ENCODE measurements at regions not wholly inside any gene's neighbourhood (a gene's known extent, or its start where the extent isn't known, plus 50 kb on each side); places are given as distances from the start of the nearest gene placed in this dataset.
"Not testable (repeated sequence)": the region's sequence is repeated elsewhere in the genome, so short reads cannot be mapped to it uniquely, and the experiment has no call there.

DNA sequence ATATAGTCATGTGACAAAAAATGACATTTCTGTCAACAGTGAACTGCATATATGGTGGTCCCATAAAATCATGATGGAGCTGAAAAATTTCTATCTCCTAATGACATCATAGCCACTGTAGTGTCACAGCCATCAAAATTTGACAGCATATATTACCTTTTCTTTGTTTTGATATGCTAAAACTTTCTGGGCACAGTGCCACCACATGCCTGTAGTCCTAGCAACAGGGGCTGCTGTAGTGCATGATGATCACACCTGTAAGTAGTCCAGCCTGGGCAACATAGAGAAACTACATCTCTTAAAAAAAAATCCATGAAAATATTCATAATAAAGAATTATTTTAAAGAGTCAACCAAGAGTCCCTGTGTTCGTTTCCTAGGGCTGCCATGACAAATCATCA, 155.5 kb upstream of the SERTAD2 start:
- Histone ChIP-seq H3K4me1 (ENCODE audit: insufficient read depth, low read length) (peaks cover 11% of the 10 kb centered on the region), H3K79me2 (ENCODE audit: low read length) (no peaks in the 10 kb centered on the region), H4K20me1 (ENCODE audit: low read length) (no peaks in the 10 kb centered on the region), H3K36me3 (ENCODE audit: low read depth, low read length) (no peaks in the 10 kb centered on the region), H3K9me2 (replicated peaks; ENCODE audit: low read length) (no peaks in the 10 kb centered on the region), H3K4me2 (ENCODE audit: low read length) (no peak overlapping the region), H3F3A (ENCODE audit: low read length, unreplicated experiment) (no peaks in the 10 kb centered on the region), H3K4me3 (ENCODE audit: low read length) (no peak overlapping the region), H3K27ac (ENCODE audit: low read length) (no peak overlapping the region), H3K27me3 (ENCODE audit: low read length) (no peaks in the 10 kb centered on the region), H3K9ac (ENCODE audit: low read length) (no peak overlapping the region), H3K9me3 (ENCODE audit: low read length) (no peaks in the 10 kb centered on the region), H2AFZ (ENCODE audit: low read length) (no peak overlapping the region)
- DNase-seq (no peak), ATAC-seq (no peak)
- TF ChIP-seq, protein P1, sequence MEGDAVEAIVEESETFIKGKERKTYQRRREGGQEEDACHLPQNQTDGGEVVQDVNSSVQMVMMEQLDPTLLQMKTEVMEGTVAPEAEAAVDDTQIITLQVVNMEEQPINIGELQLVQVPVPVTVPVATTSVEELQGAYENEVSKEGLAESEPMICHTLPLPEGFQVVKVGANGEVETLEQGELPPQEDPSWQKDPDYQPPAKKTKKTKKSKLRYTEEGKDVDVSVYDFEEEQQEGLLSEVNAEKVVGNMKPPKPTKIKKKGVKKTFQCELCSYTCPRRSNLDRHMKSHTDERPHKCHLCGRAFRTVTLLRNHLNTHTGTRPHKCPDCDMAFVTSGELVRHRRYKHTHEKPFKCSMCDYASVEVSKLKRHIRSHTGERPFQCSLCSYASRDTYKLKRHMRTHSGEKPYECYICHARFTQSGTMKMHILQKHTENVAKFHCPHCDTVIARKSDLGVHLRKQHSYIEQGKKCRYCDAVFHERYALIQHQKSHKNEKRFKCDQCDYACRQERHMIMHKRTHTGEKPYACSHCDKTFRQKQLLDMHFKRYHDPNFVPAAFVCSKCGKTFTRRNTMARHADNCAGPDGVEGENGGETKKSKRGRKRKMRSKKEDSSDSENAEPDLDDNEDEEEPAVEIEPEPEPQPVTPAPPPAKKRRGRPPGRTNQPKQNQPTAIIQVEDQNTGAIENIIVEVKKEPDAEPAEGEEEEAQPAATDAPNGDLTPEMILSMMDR (conservative IDR thresholded peaks at IDR 0.05; ENCODE audit: low read depth, low read length), result no peak
- TF ChIP-seq EZH2phosphoT487 (IDR thresholded peaks at IDR 0.05; ENCODE audit: borderline replicate concordance, low read length), result no peak
- TF ChIP-seq EZH2 (IDR thresholded peaks at IDR 0.05; ENCODE audit: low read length, unreplicated experiment), result no peak
- POLR2A ChIA-PET (ENCODE audit: unreplicated experiment), result no interaction called here
- BruUV-seq (replicated peaks), result no TSS peak
- CTCF ChIA-PET, result no interaction called here
- intact Hi-C loops (cut with micrococcal nuclease), result no loop called here

- Histone ChIP-seq H4K20me1 (ENCODE audit: low read length) (no peaks in the 10 kb centered on the region), H3K36me3 (ENCODE audit: low read depth, low read length) (no peaks in the 10 kb centered on the region), H2AFZ (ENCODE audit: low read length) (no peak overlapping the region), H3F3A (ENCODE audit: low read length, unreplicated experiment) (no peaks in the 10 kb centered on the region), H3K4me3 (ENCODE audit: low read length) (no peak overlapping the region), H3K4me2 (ENCODE audit: low read length) (no peak overlapping the region), H3K79me2 (ENCODE audit: low read length) (no peaks in the 10 kb centered on the region), H3K9ac (ENCODE audit: low read length) (no peak overlapping the region), H3K9me3 (ENCODE audit: low read length) (no peaks in the 10 kb centered on the region), H3K4me1 (ENCODE audit: insufficient read depth, low read length) (peaks cover 8% of the 10 kb centered on the region), H3K27ac (ENCODE audit: low read length) (no peak overlapping the region), H3K27me3 (ENCODE audit: low read length) (no peaks in the 10 kb centered on the region), H3K9me2 (replicated peaks; ENCODE audit: low read length) (no peaks in the 10 kb centered on the region)
- no TSS peak for BruUV-seq (replicated peaks)
- intact Hi-C loops (cut with micrococcal nuclease), result no loop called here
- no peak for DNase-seq
- ATAC-seq, result no peak
- ChIA-PET CTCF (no interaction called here), POLR2A (ENCODE audit: unreplicated experiment) (no interaction called here)
- TF ChIP-seq, protein P1 (conservative IDR thresholded peaks at IDR 0.05; ENCODE audit: low read depth, low read length), result no peak
- TF ChIP-seq EZH2phosphoT487 (IDR thresholded peaks at IDR 0.05; ENCODE audit: borderline replicate concordance, low read length), result no peak
- TF ChIP-seq EZH2 (IDR thresholded peaks at IDR 0.05; ENCODE audit: low read length, unreplicated experiment), result no peak
Observed at GRCh38 chr2:64812285-64812684, 158.6 kb upstream of the SERTAD2 start.

DNA sequence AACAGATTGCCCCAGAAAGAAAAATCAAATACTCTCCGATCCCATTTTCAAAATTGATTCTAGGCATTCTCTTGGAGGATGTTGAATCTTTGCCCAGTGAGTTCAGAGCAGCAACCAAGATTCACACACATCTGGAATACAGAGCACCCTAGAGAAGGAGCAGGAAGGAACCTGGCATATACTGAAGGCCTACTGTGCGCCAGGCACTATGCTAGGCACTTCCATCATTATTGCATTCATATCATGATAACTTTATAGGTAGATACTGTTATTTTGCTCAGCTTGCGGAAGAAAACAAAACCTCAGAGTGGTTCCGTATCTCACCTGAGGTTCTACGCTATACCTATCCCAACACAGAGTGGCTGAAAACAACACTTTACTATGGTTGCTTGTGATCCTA, 160.3 kb upstream of the SERTAD2 start:
- H3K79me2 ChIP-seq (ENCODE audit: low read length), result no peaks in the 10 kb centered on the region
- H3K27me3 ChIP-seq (ENCODE audit: low read length), result no peaks in the 10 kb centered on the region
- CTCF ChIA-PET, result no interaction called here
- no peak for DNase-seq
- no peak for TF ChIP-seq EZH2 (IDR thresholded peaks at IDR 0.05; ENCODE audit: low read length, unreplicated experiment)
- TF ChIP-seq, protein P1 (conservative IDR thresholded peaks at IDR 0.05; ENCODE audit: low read depth, low read length), result no peak
- no peak for TF ChIP-seq EZH2phosphoT487 (IDR thresholded peaks at IDR 0.05; ENCODE audit: borderline replicate concordance, low read length)
- intact Hi-C loops (cut with micrococcal nuclease), result no loop called here
- peaks cover 11% of the 10 kb centered on the region for H3K4me1 ChIP-seq (ENCODE audit: insufficient read depth, low read length)
- no peaks in the 10 kb centered on the region for H3F3A ChIP-seq (ENCODE audit: low read length, unreplicated experiment)
- no peaks in the 10 kb centered on the region for H3K9me3 ChIP-seq (ENCODE audit: low read length)
- H3K36me3 ChIP-seq (ENCODE audit: low read depth, low read length), result no peaks in the 10 kb centered on the region
- H2AFZ ChIP-seq (ENCODE audit: low read length), result no peak overlapping the region
- H3K27ac ChIP-seq (ENCODE audit: low read length), result no peak overlapping the region
- no peak overlapping the region for H3K9ac ChIP-seq (ENCODE audit: low read length)
- BruUV-seq (replicated peaks), result no TSS peak
- H3K4me3 ChIP-seq (ENCODE audit: low read length), result no peak overlapping the region
- no peaks in the 10 kb centered on the region for H3K9me2 ChIP-seq (replicated peaks; ENCODE audit: low read length)
- ATAC-seq, result no peak
- H4K20me1 ChIP-seq (ENCODE audit: low read length), result no peaks in the 10 kb centered on the region
- H3K4me2 ChIP-seq (ENCODE audit: low read length), result no peak overlapping the region
- POLR2A ChIA-PET (ENCODE audit: unreplicated experiment), result no interaction called here

DNA sequence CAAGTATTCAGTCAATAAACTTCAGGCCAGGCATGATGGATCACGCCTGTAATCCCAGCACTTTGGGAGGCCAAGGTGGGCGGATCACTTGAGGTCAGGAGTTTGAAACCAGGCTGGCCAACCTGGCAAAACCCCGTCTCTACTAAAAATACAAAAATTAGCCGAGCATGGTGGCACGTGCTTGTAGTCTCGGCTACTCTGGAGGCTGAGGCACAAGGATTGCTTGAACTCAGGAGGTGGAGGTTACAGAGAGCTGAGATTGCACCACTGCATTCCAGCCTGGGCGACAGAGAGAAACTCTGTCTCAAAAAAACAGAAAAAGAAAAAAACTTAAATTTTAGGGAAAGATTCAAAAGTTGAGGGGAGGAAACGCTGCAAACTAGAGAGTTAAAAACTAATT, 162.8 kb upstream of the SERTAD2 start:
- H3K9me3 ChIP-seq (ENCODE audit: low read length); intact Hi-C loops (cut with micrococcal nuclease); BruUV-seq (replicated peaks); H2AFZ ChIP-seq (ENCODE audit: low read length); H3K79me2 ChIP-seq (ENCODE audit: low read length); H3K9me2 ChIP-seq (replicated peaks; ENCODE audit: low read length); POLR2A ChIA-PET (ENCODE audit: unreplicated experiment); H3K4me2 ChIP-seq (ENCODE audit: low read length); ATAC-seq; H3K36me3 ChIP-seq (ENCODE audit: low read depth, low read length); H3K27ac ChIP-seq (ENCODE audit: low read length); DNase-seq; H3K27me3 ChIP-seq (ENCODE audit: low read length); H3K4me3 ChIP-seq (ENCODE audit: low read length); H3K9ac ChIP-seq (ENCODE audit: low read length); H3F3A ChIP-seq (ENCODE audit: low read length, unreplicated experiment); CTCF ChIA-PET; H4K20me1 ChIP-seq (ENCODE audit: low read length): not testable (repeated sequence)
- H3K4me1 ChIP-seq (ENCODE audit: insufficient read depth, low read length), result peaks cover 32% of the 10 kb centered on the region

Measured in PC-3 (cell line).